Caco-2 (cell line): ENCODE measurements at regions not wholly inside any gene's neighbourhood (a gene's known extent, or its start where the extent isn't known, plus 50 kb on each side); places are given as distances from the start of the nearest gene placed in this dataset.

Experiments
- BruUV-seq: library from RNA; stranded (reverse); fragments of 400-500 nt; replicated peaks from 2 replicates; lab custom pipeline; 2021; lab: Mats Ljungman, UMichigan
- CTCF ChIA-PET: fragments of 300-600 bp; sonication (Branson Sonifier 250); formaldehyde crosslinking; loops from one replicate; lab custom pipeline; 2022; ENCODE audit warnings: antibody characterized with exemption; lab: Charles Lee
- POLR2A ChIA-PET: fragments of 300-600 bp; sonication (Branson Sonifier 250); formaldehyde crosslinking; loops from one replicate; lab custom pipeline; 2022; ENCODE audit warnings: antibody characterized with exemption; lab: Charles Lee
- DNase-seq, 2 experiments: peaks; one replicate each; pipeline versions ENCODE4 v3.0.0 to v3.0.0-alpha.2; 2020 to 2022
- H3K27me3 ChIP-seq: replicated peaks from 2 replicates; pipeline ENCODE4 v1.6.0; 2011; ENCODE audit warnings: low read length; ENCODE audit not compliant: control insufficient read depth, insufficient read depth
- H3K36me3 ChIP-seq: 2 replicates; pipeline ENCODE4 v1.5.1; 2011; ENCODE audit warnings: low read length; ENCODE audit not compliant: control insufficient read depth, insufficient read depth
- H3K4me1 ChIP-seq: fragments of 250-450 bp; sonication (Bioruptor Pico); 2 replicates; pipeline ENCODE4 v1.5.1; 2020; ENCODE audit warnings: mild to moderate bottlenecking
- H3K4me3 ChIP-seq: 2 replicates; pipeline ENCODE4 v1.5.1; 2011; ENCODE audit warnings: low read depth, mild to moderate bottlenecking, control low read depth, low read length
- H3K9me3 ChIP-seq: fragments of 250-450 bp; sonication (Bioruptor Pico); 2 replicates; pipeline ENCODE4 v1.5.1; 2020; ENCODE audit warnings: mild to moderate bottlenecking, moderate library complexity
- H3K27ac Mint-ChIP-seq: one replicate; pipeline ENCODE4 v1.8.0; 2022; ENCODE audit warnings: mixed read lengths; ENCODE audit not compliant: unreplicated experiment
- H3K27me3 Mint-ChIP-seq: one replicate; pipeline ENCODE4 v1.8.0; 2022; ENCODE audit warnings: mixed read lengths; ENCODE audit not compliant: insufficient read depth, unreplicated experiment
- H3K36me3 Mint-ChIP-seq: one replicate; pipeline ENCODE4 v1.8.0; 2022; ENCODE audit warnings: mild to moderate bottlenecking, mixed read lengths; ENCODE audit not compliant: insufficient read depth, unreplicated experiment
- H3K4me1 Mint-ChIP-seq: one replicate; pipeline ENCODE4 v1.8.0; 2022; ENCODE audit warnings: low read depth, mixed read lengths; ENCODE audit not compliant: unreplicated experiment
- H3K4me3 Mint-ChIP-seq: one replicate; pipeline ENCODE4 v1.8.0; 2022; ENCODE audit warnings: mild to moderate bottlenecking, moderate library complexity, mixed read lengths; ENCODE audit not compliant: unreplicated experiment
- H3K9me3 Mint-ChIP-seq: one replicate; pipeline ENCODE4 v1.8.0; 2022; ENCODE audit warnings: mixed read lengths; ENCODE audit not compliant: unreplicated experiment
- intact Hi-C: fragments of 100-400 bp; cut with micrococcal nuclease; formaldehyde crosslinking; loops from one replicate; pipeline ENCODE4 v1.10.0; 2022; ENCODE audit not compliant: unreplicated experiment
- TF ChIP-seq, protein P1 (sequence below), 2 experiments: fragments of 200-600 bp in 1 of 2; IDR thresholded peaks; 1 replicate in 1 of 2; 2 replicates in 1 of 2; pipeline versions ENCODE4 v1.5.1 to v1.8.0; 2011 to 2022; ENCODE audit warnings: antibody characterized with exemption in 1 of 2, control low read depth in 1 of 2, inconsistent platforms in 1 of 2, low read depth in 1 of 2, low read length in 1 of 2, mild to moderate bottlenecking in 1 of 2, moderate library complexity in 1 of 2; ENCODE audit not compliant: insufficient read depth in 1 of 2, severe bottlenecking in 1 of 2, unreplicated experiment in 1 of 2

GRCh38 chr12:114220311-114220710 is 185.6 kb downstream of the TBX5 start:
- CTCF ChIA-PET = interaction anchor here (0.7 kb wide), 1 partner anchor 62 kb away, joined by 3 read pairs; no protein-coding TSS in a partner anchor
- Mint-ChIP-seq H3K4me3 (no peak overlapping the region), H3K36me3 (no peaks in the 10 kb centered on the region), H3K4me1 (no peaks in the 10 kb centered on the region), H3K9me3 (peaks cover 9% of the 10 kb centered on the region), H3K27me3 (peaks cover 25% of the 10 kb centered on the region), H3K27ac (no peak overlapping the region)
- POLR2A ChIA-PET = no interaction called here
- TF ChIP-seq, protein P1, sequence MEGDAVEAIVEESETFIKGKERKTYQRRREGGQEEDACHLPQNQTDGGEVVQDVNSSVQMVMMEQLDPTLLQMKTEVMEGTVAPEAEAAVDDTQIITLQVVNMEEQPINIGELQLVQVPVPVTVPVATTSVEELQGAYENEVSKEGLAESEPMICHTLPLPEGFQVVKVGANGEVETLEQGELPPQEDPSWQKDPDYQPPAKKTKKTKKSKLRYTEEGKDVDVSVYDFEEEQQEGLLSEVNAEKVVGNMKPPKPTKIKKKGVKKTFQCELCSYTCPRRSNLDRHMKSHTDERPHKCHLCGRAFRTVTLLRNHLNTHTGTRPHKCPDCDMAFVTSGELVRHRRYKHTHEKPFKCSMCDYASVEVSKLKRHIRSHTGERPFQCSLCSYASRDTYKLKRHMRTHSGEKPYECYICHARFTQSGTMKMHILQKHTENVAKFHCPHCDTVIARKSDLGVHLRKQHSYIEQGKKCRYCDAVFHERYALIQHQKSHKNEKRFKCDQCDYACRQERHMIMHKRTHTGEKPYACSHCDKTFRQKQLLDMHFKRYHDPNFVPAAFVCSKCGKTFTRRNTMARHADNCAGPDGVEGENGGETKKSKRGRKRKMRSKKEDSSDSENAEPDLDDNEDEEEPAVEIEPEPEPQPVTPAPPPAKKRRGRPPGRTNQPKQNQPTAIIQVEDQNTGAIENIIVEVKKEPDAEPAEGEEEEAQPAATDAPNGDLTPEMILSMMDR (IDR thresholded peaks at IDR 0.05; ENCODE audit: insufficient read depth in 1 of 2, low read depth in 1 of 2, low read length in 1 of 2, severe bottlenecking in 1 of 2, unreplicated experiment in 1 of 2) = no peak
- H3K27me3 ChIP-seq = no peaks in the 10 kb centered on the region
- H3K4me3 ChIP-seq = no peak overlapping the region
- no peaks in the 10 kb centered on the region for H3K4me1 ChIP-seq
- no peaks in the 10 kb centered on the region for H3K36me3 ChIP-seq
- peak in 1 of 2 experiments; percentile 37 for DNase-seq
- no peaks in the 10 kb centered on the region for H3K9me3 ChIP-seq
- no TSS peak for BruUV-seq
- intact Hi-C loops = no loop called here

DNA sequence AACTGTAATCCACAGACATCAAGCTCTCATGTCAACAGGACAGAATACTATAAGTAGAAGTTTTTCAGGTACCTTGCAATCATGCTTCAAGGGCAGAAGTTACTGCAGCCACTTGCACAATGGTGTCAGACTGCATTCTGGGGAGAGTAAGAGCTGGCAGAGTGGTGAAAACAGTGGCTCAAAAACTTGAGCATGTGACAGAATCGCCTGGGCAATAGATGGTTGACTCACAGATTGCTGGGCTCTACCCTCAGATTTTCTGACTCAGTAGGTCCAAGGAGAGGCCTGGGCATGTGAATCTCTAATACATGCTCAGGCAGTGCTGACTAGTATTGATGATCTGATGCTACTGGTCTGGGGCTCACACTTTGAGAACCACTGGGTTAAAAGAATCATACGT is 187.8 kb downstream of the TBX5 start:
- ChIA-PET CTCF (no interaction called here), POLR2A (no interaction called here)
- intact Hi-C loops = no loop called here
- H3K27me3 ChIP-seq = no peaks in the 10 kb centered on the region; the same call in 1 of the 2 replicates
- no peak overlapping the region for H3K4me3 ChIP-seq
- Mint-ChIP-seq H3K27ac (no peak overlapping the region), H3K27me3 (peaks cover 12% of the 10 kb centered on the region), H3K9me3 (peaks cover 9% of the 10 kb centered on the region), H3K4me1 (no peaks in the 10 kb centered on the region), H3K4me3 (no peak overlapping the region), H3K36me3 (no peaks in the 10 kb centered on the region)
- no peak for DNase-seq
- TF ChIP-seq, protein P1 (IDR thresholded peaks at IDR 0.05; ENCODE audit: insufficient read depth in 1 of 2, low read depth in 1 of 2, low read length in 1 of 2, severe bottlenecking in 1 of 2, unreplicated experiment in 1 of 2) = no peak
- no peaks in the 10 kb centered on the region for H3K4me1 ChIP-seq
- BruUV-seq = no TSS peak
- no peaks in the 10 kb centered on the region for H3K36me3 ChIP-seq
- no peaks in the 10 kb centered on the region for H3K9me3 ChIP-seq

DNA sequence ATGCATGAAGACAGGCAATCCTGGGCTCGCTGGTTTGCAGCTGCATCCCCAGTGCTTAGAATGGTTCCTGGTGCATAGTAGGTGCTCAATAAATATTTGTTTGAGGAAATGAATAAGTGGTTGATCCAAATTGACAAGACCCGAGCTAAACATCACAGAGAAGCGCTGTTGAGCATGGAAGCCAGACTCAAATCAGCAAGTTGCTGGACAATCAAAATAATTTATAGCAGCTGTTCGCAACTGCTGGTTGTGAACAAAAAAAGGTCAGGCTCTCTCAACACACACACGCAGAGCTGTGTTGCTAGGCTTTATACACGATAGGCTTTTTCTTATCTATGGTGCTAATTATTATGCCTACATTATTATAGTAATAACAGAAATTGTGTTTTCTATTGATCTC is 190.2 kb downstream of the TBX5 start:
- Mint-ChIP-seq H3K4me1 (no peaks in the 10 kb centered on the region), H3K36me3 (no peaks in the 10 kb centered on the region), H3K27ac (no peak overlapping the region), H3K4me3 (no peak overlapping the region), H3K9me3 (peaks cover 9% of the 10 kb centered on the region), H3K27me3 (peaks cover 15% of the 10 kb centered on the region)
- ChIA-PET POLR2A (no interaction called here), CTCF (interaction anchor here (0.6 kb wide), 1 partner anchor 340 kb away, joined by 3 read pairs; no protein-coding TSS in a partner anchor)
- H3K4me3 ChIP-seq = no peak overlapping the region
- TF ChIP-seq, protein P1 (IDR thresholded peaks at IDR 0.05; ENCODE audit: insufficient read depth in 1 of 2, low read depth in 1 of 2, low read length in 1 of 2, severe bottlenecking in 1 of 2, unreplicated experiment in 1 of 2) = no peak
- no peaks in the 10 kb centered on the region for H3K36me3 ChIP-seq
- BruUV-seq = no TSS peak
- H3K27me3 ChIP-seq = no peaks in the 10 kb centered on the region; the same call in 1 of the 2 replicates
- H3K4me1 ChIP-seq = no peaks in the 10 kb centered on the region
- no peak for DNase-seq
- H3K9me3 ChIP-seq = no peaks in the 10 kb centered on the region
- intact Hi-C loops = no loop called here
